HG02642 (cell line): ENCODE measurements at regions not wholly inside any gene's neighbourhood (a gene's known extent, or its start where the extent isn't known, plus 50 kb on each side); places are given as distances from the start of the nearest gene placed in this dataset.
"Not testable (repeated sequence)": the region's sequence is repeated elsewhere in the genome, so short reads cannot be mapped to it uniquely, and the experiment has no call there.

Experiments used
- ATAC-seq: cut with Tn5 transposase; IDR thresholded peaks from one replicate; pipeline ENCODE4 v1.9.1; 2021; ENCODE audit warnings: mild to moderate bottlenecking; ENCODE audit not compliant: unreplicated experiment, poor library complexity

- ATAC-seq: no peak
Measured at GRCh38 chr21:15627823-15628222, 102.0 kb upstream of the USP25 start.

GRCh38 chr21:15631342-15631741 lies 98.4 kb upstream of the USP25 start:
- no peak for ATAC-seq

DNA sequence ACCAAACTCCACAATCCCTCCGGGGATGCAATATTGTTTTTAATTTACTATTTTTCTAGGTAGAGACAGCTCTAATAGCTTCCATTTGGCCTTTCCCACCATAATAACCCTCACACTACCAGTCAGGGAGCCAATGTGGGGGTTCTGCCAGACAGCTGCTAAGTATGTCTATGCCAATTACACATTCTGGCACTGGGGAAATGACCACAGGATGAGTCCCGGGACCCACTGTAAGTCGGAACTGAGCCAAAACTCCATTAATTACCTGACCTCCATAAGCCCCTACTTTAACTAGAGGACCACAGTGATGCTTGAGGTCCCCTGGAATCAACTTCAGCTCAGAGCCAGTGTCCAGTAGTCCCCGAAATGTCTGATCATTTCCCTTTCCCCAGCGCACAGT lies 95.2 kb upstream of the USP25 start:
- ATAC-seq: not testable (repeated sequence)

DNA sequence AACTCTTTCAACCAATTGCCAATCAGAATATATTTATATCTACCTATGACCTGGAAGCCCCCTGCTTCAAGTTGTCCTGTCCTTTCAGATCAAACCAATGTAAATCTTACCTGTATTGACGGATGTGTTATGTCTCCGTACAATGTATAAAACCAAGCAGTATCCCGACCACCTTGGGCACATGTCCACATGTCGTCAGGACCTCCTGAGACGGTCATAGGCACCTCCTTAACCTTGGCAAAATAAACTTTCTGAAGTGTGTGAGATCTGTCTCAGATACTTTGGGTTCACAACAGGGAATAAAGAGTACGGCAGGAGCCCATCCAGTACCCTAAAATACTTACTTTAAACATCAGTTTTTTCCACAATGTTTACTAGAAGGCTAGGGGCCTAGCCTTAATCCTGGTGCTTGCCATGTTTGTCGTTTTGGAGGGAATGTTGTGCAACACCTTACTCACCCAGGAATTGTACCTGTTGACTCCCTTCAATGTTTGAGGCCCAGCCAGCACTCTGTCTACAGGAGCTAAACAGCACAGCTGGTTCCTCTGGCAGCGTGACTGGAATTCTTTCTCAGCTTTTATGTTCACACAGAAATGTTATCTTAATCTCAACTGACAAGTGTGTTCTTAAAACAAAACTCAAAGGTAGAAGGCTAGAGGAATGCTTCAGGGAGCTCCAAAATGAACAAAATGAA lies 90.8 kb upstream of the USP25 start:
- ATAC-seq: no peak

DNA sequence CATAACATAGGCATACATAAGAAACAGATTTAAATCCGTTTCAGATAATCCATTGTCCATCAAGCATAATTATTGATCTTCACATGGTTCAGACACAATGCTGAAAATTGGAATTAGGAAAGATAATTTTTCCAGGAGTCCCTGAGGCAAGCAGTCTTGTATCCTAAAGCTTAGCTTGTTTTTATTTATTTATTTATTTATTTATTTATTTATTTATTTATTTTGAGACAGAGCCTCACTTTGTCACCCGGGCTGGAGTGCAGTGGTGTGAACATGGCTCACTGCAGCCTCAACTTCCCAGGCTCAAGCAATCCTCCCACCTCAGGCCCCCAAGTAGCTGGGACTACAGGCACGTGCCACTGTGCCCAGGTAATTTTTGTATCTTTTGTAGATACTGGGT lies 89.7 kb upstream of the USP25 start:
- ATAC-seq: not testable (repeated sequence)

- ATAC-seq: no peak
Measured at GRCh38 chr21:15644489-15644888, 85.3 kb upstream of the USP25 start.

DNA sequence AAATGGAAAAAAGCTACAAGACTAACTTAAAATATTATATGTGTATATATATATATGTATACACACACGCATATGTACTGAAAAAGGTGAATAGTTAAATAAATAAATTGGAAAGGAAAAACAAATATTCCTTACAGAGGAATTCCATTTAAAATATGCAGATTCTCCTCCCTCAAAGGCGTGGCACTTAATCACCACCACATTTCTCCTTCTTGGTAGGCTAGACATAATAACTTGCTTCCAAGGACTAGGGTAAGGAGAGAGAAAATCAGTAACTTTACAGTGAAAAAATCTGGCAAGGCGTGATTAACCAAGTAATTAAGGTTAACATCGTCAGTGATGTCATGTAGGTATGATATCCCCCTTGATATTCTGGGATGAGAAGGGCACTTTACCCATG lies 84.0 kb upstream of the USP25 start:
- no peak for ATAC-seq

DNA sequence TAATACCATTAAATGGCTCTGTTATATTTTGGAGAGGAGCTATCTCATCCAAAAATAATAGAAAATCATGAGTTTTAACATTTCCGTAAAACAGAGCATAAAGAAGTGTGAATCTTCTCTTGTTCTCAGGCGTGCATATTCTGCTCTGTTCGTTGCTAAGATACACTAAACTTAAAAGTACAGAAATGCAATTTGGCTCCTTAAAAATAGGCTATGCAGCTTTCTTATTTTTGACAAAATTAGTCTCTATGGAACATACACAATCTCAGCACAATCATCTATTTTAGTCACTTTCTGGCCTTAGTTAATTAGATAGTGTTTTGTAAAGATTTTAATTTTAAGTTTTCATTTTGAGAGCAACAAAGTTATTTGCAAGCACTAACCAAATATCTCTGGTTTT lies 79.0 kb upstream of the USP25 start:
- ATAC-seq: no peak

GRCh38 chr21:15651172-15651571 lies 78.6 kb upstream of the USP25 start:
- ATAC-seq: no peak

GRCh38 chr21:15653710-15654109 lies 76.1 kb upstream of the USP25 start:
- ATAC-seq: no peak

DNA sequence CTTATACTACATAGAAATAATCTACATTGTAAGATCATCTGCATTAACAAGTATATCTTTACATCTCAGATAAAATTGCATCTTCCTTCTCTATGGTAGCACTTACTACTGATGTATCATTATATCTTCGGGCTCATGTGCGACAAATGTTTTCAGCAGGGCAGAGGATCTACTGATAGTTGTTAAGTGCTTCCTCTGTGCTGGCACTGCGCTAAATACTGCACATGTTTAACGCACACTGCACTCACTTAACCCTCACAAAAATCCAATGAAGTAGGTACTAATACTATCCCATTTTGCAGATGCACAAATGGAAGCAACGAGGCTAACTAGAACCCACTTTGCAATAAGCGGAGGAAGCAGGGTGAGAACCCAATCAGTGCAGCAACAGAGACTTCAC lies 75.6 kb upstream of the USP25 start:
- no peak for ATAC-seq

GRCh38 chr21:15659753-15660422 lies 69.9 kb upstream of the USP25 start:
- ATAC-seq: no peak

GRCh38 chr21:15660423-15660804 lies 69.4 kb upstream of the USP25 start:
- no peak for ATAC-seq

- ATAC-seq: no peak
Measured at GRCh38 chr21:15667010-15667409, 62.8 kb upstream of the USP25 start.

- no peak for ATAC-seq
Measured at GRCh38 chr21:15667819-15668218, 62.0 kb upstream of the USP25 start.

DNA sequence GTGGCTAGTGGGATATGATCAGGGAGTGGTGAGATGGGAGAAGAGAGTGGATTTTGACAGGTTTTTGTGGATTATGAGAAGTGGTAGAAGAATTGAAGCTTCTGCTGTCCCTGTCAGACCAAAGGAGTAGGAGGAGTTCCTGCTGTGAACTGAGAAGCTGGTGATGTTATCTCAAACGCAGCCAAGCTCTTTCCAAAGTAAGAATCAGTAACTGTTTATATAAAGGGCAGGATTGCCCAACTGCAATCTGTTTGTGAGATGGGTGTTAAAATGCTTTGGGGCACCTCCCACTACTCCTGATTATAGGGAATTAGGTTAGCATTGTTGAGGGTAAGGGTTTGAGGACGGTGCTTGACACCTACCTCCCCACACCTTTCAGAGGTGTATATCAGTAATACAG lies 60.5 kb upstream of the USP25 start:
- ATAC-seq: no peak

- ATAC-seq: peak; percentile 67
Measured at GRCh38 chr21:15671188-15671587, 58.6 kb upstream of the USP25 start.

DNA sequence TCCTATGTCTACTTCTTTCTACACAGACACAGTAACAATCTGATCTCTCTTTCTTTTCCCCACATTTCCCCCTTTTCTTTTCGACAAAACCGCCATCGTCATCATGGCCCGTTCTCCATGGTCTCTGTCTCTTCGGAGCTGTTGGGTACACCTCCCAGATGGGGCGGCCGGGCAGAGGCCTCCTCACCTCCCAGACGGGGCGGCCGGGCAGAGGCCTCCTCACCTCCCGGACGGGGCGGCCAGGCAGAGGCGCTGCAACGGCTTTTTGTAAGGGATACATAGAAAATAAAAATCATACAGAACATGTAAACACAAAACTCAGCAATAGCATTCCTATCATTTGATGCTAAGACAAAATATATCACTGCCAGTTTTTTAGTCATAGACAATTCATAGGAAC lies 57.2 kb upstream of the USP25 start:
- ATAC-seq: not testable (repeated sequence)

- no peak for ATAC-seq
Measured at GRCh38 chr21:15676935-15677334, 52.8 kb upstream of the USP25 start.

DNA sequence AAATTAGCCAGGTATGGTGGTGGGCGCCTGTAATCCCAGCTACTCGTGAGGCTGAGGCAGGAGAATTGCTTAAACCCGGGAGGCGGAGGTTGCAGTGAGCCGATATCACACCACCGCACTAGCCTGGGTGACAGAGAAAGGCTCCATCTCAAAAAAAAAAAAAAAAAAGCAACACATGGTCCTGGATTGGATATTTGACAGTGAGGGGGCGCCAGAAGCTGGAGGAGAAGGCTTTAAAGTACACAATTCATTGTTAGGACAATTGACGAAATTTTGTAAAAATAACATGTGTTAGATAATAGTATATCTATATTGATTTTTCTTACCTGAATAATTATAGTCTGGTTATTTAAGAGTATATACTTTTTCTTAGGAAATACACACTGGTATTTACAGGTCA lies 50.2 kb upstream of the USP25 start:
- no peak for ATAC-seq
